Spleen (tissue), 7 donors: ENCODE measurements at regions not wholly inside any gene's neighbourhood (a gene's known extent, or its start where the extent isn't known, plus 50 kb on each side); places are given as distances from the start of the nearest gene placed in this dataset.

Experiments
- POLR2A ChIP-seq, 3 donors: fragments of 450-650 bp; IDR thresholded peaks; one replicate each; pipeline ENCODE4 v1.5.1; 2017; ENCODE audit warnings: antibody characterized with exemption in 3 of 3, mild to moderate bottlenecking in 1 of 3
- POLR2AphosphoS5 ChIP-seq, 3 donors: sonication (generic); formaldehyde crosslinking; IDR thresholded peaks; one replicate each; pipeline ENCODE4 v1.5.1; 2017; ENCODE audit warnings: antibody characterized with exemption in 3 of 3
- TF ChIP-seq, protein P1 (sequence below), 11 experiments: fragments of 200-600 bp in 7 of 11; fragments of 450-650 bp in 4 of 11; sonication (generic) in 4 of 11; IDR thresholded peaks in 8 of 11; conservative IDR thresholded peaks in 3 of 11; 1 replicate in 7 of 11; 2 replicates in 4 of 11; pipeline versions ENCODE4 v1.4.0 to v1.8.0; 2016 to 2021; ENCODE audit warnings: antibody characterized with exemption in 11 of 11, inconsistent platforms in 4 of 11, mild to moderate bottlenecking in 1 of 11
- donor health status: DM: no; HTN: no; CAD: no; lungs with moderate emphysema.
- donor health status: DM: no; HTN: no; CAD: no.
- donor health status: DM: no; HTN: no; CAD: no.

DNA sequence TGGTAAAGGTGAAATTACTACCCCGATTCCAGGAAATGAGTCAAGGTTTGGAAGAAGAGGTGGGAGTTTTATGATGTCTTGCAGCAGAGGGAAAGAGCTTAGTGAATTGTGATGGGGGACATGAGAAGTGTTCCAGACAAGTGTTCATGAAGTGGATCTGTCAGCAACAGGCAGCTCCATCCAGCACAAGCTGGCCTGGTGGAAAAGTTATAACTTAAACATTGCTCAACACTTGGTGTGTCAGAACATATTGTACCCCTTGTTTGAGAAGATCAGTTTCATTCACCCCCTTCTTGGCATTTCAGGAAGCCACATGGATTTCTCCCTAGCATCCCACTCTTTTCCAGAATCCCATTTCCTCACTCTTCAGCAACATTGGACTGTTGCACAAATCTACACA is 222.0 kb downstream of the B3GLCT start:
- TF ChIP-seq, protein P1, sequence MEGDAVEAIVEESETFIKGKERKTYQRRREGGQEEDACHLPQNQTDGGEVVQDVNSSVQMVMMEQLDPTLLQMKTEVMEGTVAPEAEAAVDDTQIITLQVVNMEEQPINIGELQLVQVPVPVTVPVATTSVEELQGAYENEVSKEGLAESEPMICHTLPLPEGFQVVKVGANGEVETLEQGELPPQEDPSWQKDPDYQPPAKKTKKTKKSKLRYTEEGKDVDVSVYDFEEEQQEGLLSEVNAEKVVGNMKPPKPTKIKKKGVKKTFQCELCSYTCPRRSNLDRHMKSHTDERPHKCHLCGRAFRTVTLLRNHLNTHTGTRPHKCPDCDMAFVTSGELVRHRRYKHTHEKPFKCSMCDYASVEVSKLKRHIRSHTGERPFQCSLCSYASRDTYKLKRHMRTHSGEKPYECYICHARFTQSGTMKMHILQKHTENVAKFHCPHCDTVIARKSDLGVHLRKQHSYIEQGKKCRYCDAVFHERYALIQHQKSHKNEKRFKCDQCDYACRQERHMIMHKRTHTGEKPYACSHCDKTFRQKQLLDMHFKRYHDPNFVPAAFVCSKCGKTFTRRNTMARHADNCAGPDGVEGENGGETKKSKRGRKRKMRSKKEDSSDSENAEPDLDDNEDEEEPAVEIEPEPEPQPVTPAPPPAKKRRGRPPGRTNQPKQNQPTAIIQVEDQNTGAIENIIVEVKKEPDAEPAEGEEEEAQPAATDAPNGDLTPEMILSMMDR (IDR thresholded peaks at IDR 0.05 in 8 of 11, conservative IDR thresholded peaks at IDR 0.05 in 3 of 11) = no peak
- TF ChIP-seq POLR2A (IDR thresholded peaks at IDR 0.05) (no peak), POLR2AphosphoS5 (IDR thresholded peaks at IDR 0.05) (no peak)
